ENCODE measurements at regions not wholly inside any gene's neighbourhood (a gene's known extent, or its start where the extent isn't known, plus 50 kb on each side); places are given as distances from the start of the nearest gene placed in this dataset.

DNA sequence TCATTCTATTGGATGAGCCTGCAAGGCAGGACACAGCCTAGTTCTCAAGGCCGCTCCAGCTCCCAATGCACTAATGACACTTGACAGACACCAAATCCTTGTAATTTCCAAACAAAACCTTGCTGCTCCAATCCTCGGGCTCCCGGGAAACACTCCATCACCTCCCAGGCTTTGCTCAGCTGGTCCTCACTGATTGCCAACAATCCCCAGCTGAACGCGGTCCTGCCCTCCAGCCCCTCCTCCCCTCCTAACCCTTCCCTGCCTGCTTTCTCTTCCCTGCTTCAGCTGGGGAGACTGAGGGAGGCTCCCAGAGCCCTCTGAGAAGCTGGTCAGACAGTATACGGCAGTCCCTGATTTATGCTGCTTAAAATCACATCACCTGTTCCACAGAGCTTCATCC, 114.4 kb upstream of the TNR start:
- Histone ChIP-seq H3K36me3 (replicated peaks; ENCODE audit: insufficient read depth, low read depth) (no peaks in the 10 kb centered on the region), H3K9me3 (ENCODE audit: low read depth) (no peaks in the 10 kb centered on the region), H2AFZ (no peak overlapping the region), H3K79me2 (no peaks in the 10 kb centered on the region), H3K4me2 (no peak overlapping the region), H3K27me3 (no peaks in the 10 kb centered on the region), H3K27ac (no peak overlapping the region), H3K9me2 (replicated peaks; ENCODE audit: insufficient read depth) (no peaks in the 10 kb centered on the region), H3K4me1 (ENCODE audit: insufficient read depth) (no peaks in the 10 kb centered on the region), H3K4me3 (no peak overlapping the region), H4K20me1 (ENCODE audit: insufficient read depth, poor library complexity, severe bottlenecking) (no peaks in the 10 kb centered on the region)
- TF ChIP-seq EZH2 (IDR thresholded peaks at IDR 0.05; ENCODE audit: borderline replicate concordance), result no peak
- TF ChIP-seq EZH2phosphoT487 (IDR thresholded peaks at IDR 0.05; ENCODE audit: low read depth, severe bottlenecking, unreplicated experiment), result no peak
- TF ChIP-seq, protein P1, sequence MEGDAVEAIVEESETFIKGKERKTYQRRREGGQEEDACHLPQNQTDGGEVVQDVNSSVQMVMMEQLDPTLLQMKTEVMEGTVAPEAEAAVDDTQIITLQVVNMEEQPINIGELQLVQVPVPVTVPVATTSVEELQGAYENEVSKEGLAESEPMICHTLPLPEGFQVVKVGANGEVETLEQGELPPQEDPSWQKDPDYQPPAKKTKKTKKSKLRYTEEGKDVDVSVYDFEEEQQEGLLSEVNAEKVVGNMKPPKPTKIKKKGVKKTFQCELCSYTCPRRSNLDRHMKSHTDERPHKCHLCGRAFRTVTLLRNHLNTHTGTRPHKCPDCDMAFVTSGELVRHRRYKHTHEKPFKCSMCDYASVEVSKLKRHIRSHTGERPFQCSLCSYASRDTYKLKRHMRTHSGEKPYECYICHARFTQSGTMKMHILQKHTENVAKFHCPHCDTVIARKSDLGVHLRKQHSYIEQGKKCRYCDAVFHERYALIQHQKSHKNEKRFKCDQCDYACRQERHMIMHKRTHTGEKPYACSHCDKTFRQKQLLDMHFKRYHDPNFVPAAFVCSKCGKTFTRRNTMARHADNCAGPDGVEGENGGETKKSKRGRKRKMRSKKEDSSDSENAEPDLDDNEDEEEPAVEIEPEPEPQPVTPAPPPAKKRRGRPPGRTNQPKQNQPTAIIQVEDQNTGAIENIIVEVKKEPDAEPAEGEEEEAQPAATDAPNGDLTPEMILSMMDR (IDR thresholded peaks at IDR 0.05; ENCODE audit: poor library complexity), result no peak
- no peak for DNase-seq (ENCODE audit: low spot score)
- 46% methylated on average over 6 of the region's 6 CpGs for WGBS (ENCODE audit: low lambda C conversion rate, missing lambda C conversion rate)

DNA sequence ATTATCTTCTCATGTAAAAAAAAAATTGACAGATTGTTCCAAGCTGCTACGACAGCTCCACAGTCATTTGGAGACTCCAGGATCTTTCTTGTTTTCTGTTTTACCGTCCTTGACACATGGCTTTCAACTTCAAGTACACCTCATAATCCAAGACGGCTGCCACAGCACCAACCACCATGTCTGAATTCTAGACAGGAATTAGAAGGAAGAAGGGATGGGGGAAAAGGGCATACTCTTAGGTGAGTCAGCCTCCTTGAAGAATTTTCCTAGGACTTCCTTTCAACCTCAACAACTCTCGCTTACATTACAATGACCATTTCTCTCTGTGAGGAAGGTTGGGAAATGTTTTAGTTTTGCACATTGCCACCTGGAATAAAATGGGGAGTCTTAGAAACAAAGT, 110.3 kb upstream of the TNR start:
- Histone ChIP-seq H3K27me3 (no peaks in the 10 kb centered on the region), H3K9me2 (replicated peaks; ENCODE audit: insufficient read depth) (no peaks in the 10 kb centered on the region), H3K9me3 (ENCODE audit: low read depth) (no peaks in the 10 kb centered on the region), H3K4me3 (no peak overlapping the region), H3K27ac (no peak overlapping the region), H2AFZ (no peak overlapping the region), H4K20me1 (ENCODE audit: insufficient read depth, poor library complexity, severe bottlenecking) (no peaks in the 10 kb centered on the region), H3K36me3 (replicated peaks; ENCODE audit: insufficient read depth, low read depth) (no peaks in the 10 kb centered on the region), H3K79me2 (no peaks in the 10 kb centered on the region), H3K4me2 (no peak overlapping the region), H3K4me1 (ENCODE audit: insufficient read depth) (no peaks in the 10 kb centered on the region)
- TF ChIP-seq, protein P1 (IDR thresholded peaks at IDR 0.05; ENCODE audit: poor library complexity), result no peak
- TF ChIP-seq EZH2phosphoT487 (IDR thresholded peaks at IDR 0.05; ENCODE audit: low read depth, severe bottlenecking, unreplicated experiment) (no peak), EZH2 (IDR thresholded peaks at IDR 0.05; ENCODE audit: borderline replicate concordance) (no peak)
- no peak for DNase-seq (ENCODE audit: low spot score)
- WGBS (ENCODE audit: low lambda C conversion rate, missing lambda C conversion rate), result 88% methylated on average over 4 of the region's 4 CpGs

DNA sequence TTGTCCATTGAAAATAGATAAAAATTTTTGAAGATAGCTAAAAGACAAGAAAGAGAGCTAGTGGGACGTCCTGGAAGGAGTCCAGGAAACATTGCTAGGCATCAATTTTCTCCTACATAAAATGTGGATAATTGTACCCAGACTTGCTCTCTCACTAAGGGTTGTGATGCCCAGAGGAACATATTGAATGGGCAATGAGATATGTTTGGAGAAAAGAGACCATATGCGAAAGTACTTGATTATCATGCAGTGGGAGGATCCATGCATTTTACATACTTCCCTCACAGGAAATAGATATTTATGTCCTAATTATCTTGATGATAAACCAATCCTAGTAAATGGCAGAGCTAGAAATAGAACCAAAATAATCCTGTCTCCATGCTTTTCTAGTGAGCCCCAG, 108.4 kb upstream of the TNR start:
- no peak overlapping the region for H3K27ac ChIP-seq
- no peaks in the 10 kb centered on the region for H3K9me2 ChIP-seq (replicated peaks; ENCODE audit: insufficient read depth)
- DNase-seq (ENCODE audit: low spot score), result no peak
- no peaks in the 10 kb centered on the region for H3K27me3 ChIP-seq
- H3K4me1 ChIP-seq (ENCODE audit: insufficient read depth), result no peaks in the 10 kb centered on the region
- H3K4me2 ChIP-seq, result no peak overlapping the region
- TF ChIP-seq, protein P1 (IDR thresholded peaks at IDR 0.05; ENCODE audit: poor library complexity), result no peak
- no peak for TF ChIP-seq EZH2phosphoT487 (IDR thresholded peaks at IDR 0.05; ENCODE audit: low read depth, severe bottlenecking, unreplicated experiment)
- TF ChIP-seq EZH2 (IDR thresholded peaks at IDR 0.05; ENCODE audit: borderline replicate concordance), result no peak
- H3K36me3 ChIP-seq (replicated peaks; ENCODE audit: insufficient read depth, low read depth), result no peaks in the 10 kb centered on the region
- no peak overlapping the region for H2AFZ ChIP-seq
- H3K4me3 ChIP-seq, result no peak overlapping the region
- H3K9me3 ChIP-seq (ENCODE audit: low read depth), result no peaks in the 10 kb centered on the region
- 86% methylated on average over 2 of the region's 2 CpGs for WGBS (ENCODE audit: low lambda C conversion rate, missing lambda C conversion rate)
- H3K79me2 ChIP-seq, result no peaks in the 10 kb centered on the region
- no peaks in the 10 kb centered on the region for H4K20me1 ChIP-seq (ENCODE audit: insufficient read depth, poor library complexity, severe bottlenecking)

DNA sequence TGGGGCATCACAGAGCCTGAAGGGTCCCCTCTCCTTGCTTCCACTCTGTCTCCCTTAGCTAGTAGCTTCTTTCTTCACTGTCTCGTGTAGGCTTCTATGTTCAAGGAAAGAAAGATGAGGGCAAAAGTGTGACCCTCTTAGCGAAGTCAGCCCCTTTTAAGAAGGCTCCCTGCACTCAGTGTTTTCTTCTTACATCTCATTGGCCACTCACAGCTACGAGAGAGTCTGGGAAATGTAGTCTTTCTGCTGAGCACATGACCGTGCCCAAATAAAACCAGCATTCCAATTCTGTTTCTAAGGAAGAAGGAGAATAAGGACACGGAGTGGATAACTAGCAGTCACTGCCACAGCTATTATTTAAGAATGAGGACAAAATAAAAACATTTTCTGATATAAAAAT, 104.9 kb upstream of the TNR start:
- no peaks in the 10 kb centered on the region for H4K20me1 ChIP-seq (ENCODE audit: insufficient read depth, poor library complexity, severe bottlenecking)
- H3K9me2 ChIP-seq (replicated peaks; ENCODE audit: insufficient read depth), result no peaks in the 10 kb centered on the region
- H3K27me3 ChIP-seq, result no peaks in the 10 kb centered on the region
- H3K79me2 ChIP-seq, result no peaks in the 10 kb centered on the region
- no peaks in the 10 kb centered on the region for H3K9me3 ChIP-seq (ENCODE audit: low read depth)
- no peak overlapping the region for H2AFZ ChIP-seq
- no peaks in the 10 kb centered on the region for H3K4me1 ChIP-seq (ENCODE audit: insufficient read depth)
- no peaks in the 10 kb centered on the region for H3K36me3 ChIP-seq (replicated peaks; ENCODE audit: insufficient read depth, low read depth)
- 33% methylated on average over 5 of the region's 5 CpGs for WGBS (ENCODE audit: low lambda C conversion rate, missing lambda C conversion rate)
- no peak overlapping the region for H3K4me3 ChIP-seq
- no peak overlapping the region for H3K4me2 ChIP-seq
- DNase-seq (ENCODE audit: low spot score), result no peak
- TF ChIP-seq EZH2phosphoT487 (IDR thresholded peaks at IDR 0.05; ENCODE audit: low read depth, severe bottlenecking, unreplicated experiment) (no peak), EZH2 (IDR thresholded peaks at IDR 0.05; ENCODE audit: borderline replicate concordance) (no peak)
- TF ChIP-seq, protein P1 (IDR thresholded peaks at IDR 0.05; ENCODE audit: poor library complexity), result no peak
- no peak overlapping the region for H3K27ac ChIP-seq

All from hepatocyte (in vitro differentiated cells).